Stimulated activated CD4-positive, alpha-beta T cell treated with anti-CD3 and anti-CD28 coated beads, Interleukin-12 subunit alpha, Interleukin-12 subunit beta, amount 100 ng/mL, for 4 hours (primary cell): ENCODE measurements at regions not wholly inside any gene's neighbourhood (a gene's known extent, or its start where the extent isn't known, plus 50 kb on each side); places are given as distances from the start of the nearest gene placed in this dataset.

Source experiments
- DNase-seq: peaks from one replicate; pipeline ENCODE4 v3.0.0-alpha.2; 2020

DNA sequence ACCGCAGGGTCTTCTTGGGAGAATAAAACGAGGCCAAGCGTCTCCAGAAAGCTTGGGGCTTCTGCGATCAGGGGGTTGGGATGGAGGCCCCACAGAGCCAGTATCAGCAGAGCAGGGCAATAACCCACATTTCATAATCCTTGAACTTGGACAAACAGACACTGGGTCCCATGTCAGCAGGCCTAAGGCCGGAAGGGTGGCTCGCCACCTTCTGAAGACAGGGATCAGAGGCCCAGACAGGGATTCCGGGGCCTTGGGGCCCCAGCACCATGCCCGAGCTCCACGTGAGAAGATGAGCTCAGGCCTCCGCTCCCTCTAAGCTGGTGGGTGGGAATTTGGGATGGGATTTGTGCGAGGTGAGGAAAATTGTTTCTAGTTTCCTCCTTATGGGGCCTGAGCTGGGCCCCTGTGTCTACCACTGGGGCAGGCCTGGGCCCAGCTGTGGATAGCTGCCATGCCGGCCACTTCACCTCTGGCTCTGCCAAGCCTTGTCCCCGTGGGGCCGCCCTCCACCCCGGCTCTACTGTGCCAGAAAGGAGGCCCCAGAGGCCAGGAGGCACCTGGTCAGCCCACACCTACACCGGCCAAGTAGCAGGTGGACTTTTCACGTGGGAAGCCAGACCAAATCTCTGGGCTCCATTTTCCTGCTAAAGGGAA, 67.2 kb upstream of the DLK1 start:
- no peak for DNase-seq

DNA sequence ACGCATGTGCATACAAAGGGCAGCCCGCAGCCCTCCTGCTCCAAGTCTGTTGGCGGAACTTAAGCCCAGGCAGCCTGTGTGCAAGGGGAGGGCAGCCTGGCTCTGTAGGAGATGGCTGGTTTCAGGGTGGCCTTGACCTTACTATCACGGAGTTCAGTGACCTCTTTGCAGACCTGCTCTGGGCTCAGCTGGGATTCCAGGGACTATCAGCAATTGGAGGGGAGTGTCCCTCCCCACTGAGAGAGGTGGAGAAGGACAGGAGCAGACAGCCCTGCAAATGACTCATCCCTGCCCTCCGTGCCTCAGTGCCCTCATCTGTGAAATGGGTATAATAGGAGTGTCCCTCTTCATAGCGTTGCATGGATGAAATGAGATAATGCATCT, 66.2 kb upstream of the DLK1 start:
- DNase-seq = no peak

DNA sequence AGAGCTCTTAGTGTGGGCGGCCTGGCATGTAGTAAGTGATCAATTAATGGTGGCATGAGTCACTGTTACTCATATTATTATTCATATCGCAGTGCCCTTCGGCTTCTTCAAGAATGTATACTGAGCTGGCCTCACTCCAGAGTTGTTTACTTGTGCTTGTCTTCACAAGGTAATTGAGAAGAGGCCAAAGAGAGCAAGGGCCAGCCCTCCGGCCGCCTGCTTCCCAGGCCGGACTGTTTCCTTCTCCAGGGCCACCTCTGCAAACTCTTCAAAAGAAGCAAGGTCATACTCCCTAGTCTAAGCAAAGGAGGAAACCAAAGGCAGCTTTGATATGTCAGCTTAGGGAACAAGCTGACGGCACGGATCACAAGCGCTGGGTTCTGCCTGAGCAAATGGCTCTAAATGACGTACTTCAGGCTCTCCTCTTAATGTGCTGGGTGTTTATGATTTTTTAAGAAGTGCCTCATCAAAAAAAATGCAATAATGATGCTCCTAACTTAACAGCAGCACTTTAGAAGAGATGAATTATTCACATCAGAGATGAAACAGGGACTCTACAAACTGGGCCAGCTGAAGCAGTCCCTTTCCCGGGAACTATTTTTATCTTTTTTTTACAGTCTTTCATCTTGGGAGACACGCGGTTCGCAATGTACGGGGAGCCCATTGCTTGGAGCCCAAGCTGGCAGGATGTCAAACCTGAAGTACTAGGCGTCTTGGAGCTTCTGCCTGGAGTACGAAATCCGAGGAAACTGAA, 65.6 kb upstream of the DLK1 start:
- DNase-seq = no peak

- peak; percentile 57 for DNase-seq
Observed at GRCh38 chr14:100662879-100663760, 63.6 kb upstream of the DLK1 start.

DNA sequence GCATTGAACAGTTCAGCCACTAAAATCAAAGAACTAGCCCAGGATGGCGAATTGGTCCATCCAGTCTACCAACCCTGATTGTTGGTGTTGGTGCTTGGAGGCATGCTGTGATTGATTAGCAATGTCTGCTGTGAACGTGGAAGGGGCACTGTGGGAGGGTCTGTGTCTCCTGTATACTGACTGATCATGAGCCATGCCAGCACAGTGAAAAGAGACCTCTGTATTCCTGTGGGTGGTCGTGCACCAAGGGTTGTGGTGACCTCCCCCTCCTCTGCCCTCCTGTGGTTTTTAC, 63.0 kb upstream of the DLK1 start:
- DNase-seq = no peak

DNA sequence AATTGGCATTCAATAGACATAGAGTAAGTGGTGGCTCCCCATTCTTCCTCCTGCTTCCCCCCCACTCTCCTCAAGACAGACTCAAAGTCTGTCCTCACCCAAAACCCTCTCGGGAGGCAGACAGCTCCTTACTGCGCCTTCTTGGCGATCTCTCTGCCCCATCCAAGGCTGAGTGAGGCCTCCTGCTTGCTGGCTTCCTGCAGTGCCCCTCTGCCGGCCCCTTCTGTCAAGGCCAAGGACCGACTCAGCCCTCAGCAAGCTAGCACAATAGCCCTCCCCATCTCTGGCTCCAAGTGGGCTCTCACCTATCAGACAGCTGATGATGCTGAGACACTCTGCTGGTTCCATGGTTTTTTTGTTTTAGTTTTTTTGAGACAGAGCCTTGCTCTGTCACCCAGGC, 62.5 kb upstream of the DLK1 start:
- no peak for DNase-seq

DNA sequence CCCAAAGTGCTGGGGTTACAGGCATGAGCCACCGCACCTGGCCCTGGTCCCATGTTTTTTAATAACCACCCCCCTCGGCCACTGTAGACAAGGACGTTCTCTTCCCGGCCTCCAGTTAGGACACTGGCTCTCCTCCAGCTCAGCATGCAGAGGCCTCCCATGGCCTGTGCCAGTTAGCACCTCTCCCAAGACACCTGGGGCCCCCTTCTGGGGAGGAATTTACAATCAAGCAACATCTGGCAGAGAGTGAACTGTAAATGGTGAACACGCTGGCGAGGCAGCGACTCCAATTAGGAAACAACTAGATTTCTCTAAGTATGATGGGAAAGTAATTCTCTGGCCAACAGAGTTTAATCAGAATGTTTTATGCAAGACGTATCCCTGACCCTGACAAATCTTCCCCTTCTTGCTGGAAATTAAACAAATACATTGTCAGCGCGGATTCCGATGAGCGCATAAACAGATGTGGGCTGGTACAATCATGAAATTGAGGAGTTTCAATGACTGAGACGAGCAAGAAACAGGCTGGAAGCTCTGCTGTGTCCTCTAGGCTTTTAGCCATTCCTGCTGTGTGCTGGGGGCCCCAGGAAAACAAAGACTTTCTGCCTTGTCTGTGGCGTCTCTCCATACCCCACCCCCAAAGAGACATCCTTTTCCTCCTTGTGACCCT, 61.7 kb upstream of the DLK1 start:
- no peak for DNase-seq

DNA sequence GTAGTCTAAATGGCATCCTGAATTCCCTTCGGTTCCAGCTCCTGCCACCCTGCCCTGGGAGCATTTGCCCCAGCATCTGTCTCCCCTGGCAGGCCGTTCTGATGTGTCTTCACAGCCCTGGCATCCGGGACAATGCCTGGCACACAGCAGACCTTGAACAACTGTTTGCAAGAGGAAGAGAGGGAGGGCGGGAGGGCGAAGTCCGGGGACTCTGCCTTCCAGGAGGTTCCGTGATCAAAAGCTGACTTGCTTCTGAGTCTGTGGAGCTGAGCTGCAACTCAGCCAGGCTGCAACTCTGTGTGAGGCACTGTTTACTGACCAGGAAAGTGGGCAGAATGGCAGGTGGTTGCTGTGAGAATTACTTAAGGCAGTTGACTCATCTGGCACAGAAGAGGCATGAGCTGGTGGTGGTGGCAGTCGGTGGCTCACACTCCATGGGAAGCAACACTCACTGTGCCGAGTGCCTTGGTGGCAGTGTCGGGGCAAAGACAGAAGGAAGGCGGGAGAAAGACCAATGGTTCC, 61.1 kb upstream of the DLK1 start:
- DNase-seq = no peak

DNA sequence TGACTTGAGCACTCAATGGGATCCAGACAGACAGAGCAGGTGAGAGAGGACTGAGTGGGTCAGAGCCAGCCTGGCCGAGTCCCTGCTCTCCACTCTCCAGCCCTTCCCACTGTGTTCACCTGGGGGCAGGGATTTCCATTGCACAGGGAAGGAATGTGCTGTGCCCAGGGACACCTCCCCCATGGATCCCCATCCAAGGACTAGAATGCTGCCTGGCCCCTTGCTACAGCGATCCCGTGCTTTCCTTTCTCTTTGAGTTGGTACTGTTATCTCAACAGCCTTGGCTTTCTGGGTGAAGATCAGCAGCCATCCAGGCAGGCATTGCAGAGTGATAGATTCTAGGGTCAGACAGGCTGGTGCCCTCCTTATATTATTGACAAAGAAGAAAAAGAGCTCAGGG, 60.3 kb upstream of the DLK1 start:
- no peak for DNase-seq

GRCh38 chr14:100666851-100667250, 59.8 kb upstream of the DLK1 start:
- no peak for DNase-seq

DNA sequence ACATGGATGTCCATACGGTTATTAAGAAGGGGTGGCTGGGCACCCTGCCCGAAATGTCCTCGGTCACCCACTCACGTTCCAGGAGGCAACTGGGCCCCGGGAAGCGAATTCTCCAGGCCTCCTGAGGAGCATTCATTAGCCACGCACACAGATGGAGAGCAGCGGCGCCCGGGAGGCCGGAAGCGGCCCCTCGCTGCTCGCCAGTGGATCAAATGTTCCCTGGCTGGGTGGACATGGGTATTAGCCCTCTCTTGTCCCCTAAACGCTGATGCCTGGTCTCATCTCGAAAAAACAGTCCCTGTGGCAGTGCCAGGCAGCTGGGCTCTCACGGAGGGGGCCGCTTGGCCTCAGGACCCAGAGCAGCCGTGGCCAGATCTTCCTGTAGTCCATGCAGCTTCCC, 59.0 kb upstream of the DLK1 start:
- no peak for DNase-seq

- no peak for DNase-seq
Observed at GRCh38 chr14:100668352-100668751, 58.3 kb upstream of the DLK1 start.

DNA sequence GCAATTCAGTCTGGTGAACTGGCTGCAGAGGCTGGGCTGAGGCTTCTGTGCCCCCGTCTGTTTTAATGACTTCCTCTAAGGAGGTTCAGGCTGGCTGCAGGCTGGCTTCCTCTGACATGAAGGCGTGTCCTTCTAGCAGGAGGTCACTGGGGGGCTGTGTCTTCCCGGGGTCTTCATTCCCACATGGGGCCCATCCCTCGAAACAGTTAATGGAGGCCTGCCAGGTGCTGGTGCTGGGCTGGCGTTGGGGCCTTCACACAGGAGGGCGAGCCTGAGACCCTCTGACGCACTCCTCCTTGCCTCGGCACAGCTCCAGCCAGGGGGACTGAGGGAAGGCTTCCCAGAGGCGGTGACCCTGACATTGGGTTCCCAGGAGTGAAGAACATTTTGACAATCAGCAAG, 57.7 kb upstream of the DLK1 start:
- DNase-seq = no peak

DNA sequence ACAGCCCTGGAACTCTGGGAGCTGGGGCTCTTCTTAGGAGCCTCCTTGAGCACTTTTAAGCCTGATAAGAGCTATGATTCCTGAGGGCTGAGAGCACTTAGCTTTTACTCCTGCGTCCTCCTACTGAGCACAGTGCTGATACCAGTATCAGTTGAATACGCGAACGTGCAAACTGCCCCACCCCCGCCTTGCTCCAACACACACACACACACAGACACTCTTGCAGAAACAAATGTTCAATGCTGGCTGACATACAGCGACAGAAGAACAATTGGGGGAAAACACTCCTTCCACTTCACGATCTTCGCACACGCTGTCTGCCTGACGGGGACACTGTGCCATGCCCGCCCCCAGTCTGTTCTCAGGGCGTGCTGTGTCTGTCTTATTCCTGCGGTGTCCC, 57.2 kb upstream of the DLK1 start:
- DNase-seq = no peak

GRCh38 chr14:100670017-100670752, 56.5 kb upstream of the DLK1 start:
- no peak for DNase-seq

DNA sequence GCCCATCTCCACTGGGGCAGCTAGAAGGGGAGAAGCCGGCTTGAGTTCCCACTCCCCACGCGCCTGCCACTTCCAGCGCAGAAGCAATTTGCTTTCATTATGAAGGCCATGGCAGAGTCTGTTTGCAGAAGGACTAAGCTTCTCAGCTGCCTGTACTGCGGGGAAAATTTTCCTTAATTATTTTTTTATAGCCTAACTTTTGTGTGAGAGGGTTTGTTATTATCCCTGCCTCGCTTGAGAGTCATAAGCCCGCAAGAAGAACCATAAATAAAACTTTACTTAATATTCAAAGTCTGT, 56.0 kb upstream of the DLK1 start:
- no peak for DNase-seq

DNA sequence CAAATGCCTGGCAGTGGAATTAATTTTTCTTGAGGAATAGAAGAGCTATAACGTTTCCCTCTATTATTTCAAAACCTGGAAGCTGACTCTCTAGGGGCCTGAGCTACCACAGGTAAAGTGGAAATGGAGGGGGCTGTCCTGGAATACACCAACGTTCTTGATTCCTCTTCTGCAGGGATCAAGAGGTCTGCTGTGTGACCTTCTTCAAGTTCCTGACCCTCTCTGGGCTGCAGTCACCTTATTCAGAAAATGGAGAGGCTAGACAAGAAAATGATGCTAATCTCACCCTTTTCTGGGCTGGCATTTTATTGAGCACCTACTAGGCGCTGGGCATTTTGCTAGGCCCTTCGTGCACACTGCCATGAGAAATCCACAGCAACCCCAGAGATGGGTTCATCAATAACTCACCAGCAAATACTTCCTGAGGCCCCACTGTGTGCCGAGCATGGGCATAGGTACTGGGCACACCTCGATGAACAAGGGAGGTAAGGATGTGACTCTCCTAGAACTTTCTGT, 55.2 kb upstream of the DLK1 start:
- no peak for DNase-seq

GRCh38 chr14:100671906-100672305, 54.8 kb upstream of the DLK1 start:
- no peak for DNase-seq

- DNase-seq = no peak
Observed at GRCh38 chr14:100673085-100673806, 53.4 kb upstream of the DLK1 start.

DNA sequence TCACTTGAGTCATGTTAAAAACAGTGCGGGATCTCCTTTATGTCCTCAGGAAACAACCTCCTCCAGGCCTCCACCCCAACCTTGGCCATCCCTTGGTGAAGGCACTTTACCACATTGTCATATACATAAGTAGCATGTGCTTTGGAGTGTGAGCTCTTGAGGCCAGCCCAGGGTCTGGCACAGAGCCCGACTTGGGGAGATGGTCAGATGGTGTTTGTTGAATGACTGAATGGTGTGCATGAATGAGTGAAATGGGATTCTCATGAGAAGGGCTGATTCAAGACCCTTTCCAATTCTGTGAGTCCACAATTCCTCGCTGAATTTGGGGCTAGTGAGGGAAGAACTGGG, 52.9 kb upstream of the DLK1 start:
- no peak for DNase-seq

DNA sequence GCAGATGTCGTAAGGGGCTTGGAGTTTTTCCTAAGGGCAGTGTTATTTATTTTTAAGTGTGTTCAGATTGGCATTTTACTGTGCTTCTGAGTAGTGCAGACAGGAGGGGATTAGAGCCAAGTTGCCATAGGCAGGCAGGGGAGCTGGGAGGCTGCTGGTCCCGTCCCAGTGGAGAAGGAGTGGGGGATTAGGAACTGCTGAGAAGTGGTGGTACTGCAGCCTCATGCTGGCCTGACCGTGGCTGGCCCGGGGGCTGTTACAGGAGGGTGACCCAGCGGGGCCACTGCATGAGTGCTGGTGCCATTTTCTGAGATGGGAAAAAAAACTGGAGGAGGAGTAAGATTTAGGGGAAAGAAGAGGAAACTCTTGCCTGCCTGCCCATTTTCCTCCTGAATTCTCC, 52.3 kb upstream of the DLK1 start:
- DNase-seq = no peak
